ENCODE measurements at regions not wholly inside any gene's neighbourhood (a gene's known extent, or its start where the extent isn't known, plus 50 kb on each side); places are given as distances from the start of the nearest gene placed in this dataset.

GRCh38 chr21:27196651-27197050 is 229.8 kb upstream of the ADAMTS5 start:
- 2% methylated on average over 3 of the region's 3 CpGs for WGBS (ENCODE audit: insufficient coverage, low coverage, missing lambda C conversion rate)
- Histone ChIP-seq H3K79me2 (ENCODE audit: control insufficient read depth, insufficient read depth, low read length) (no peaks in the 10 kb centered on the region), H3K9me3 (replicated peaks; ENCODE audit: control insufficient read depth, insufficient read depth, low read depth, low read length) (no peaks in the 10 kb centered on the region), H2AFZ (ENCODE audit: low read depth, low read length) (no peak overlapping the region), H3K9ac (ENCODE audit: insufficient read depth in 1 of 2, low read depth in 2 of 2, low read length in 2 of 2) (no peak overlapping the region), H4K20me1 (replicated peaks; ENCODE audit: control insufficient read depth, insufficient read depth, low read length) (no peaks in the 10 kb centered on the region), H3K4me2 (ENCODE audit: insufficient read depth, low read length) (no peak overlapping the region), H3K9me1 (ENCODE audit: control insufficient read depth, insufficient read depth, low read length) (no peaks in the 10 kb centered on the region), H3K27me3 (ENCODE audit: control insufficient read depth in 2 of 2, insufficient read depth in 2 of 2, low read length in 2 of 2) (no peaks in the 10 kb centered on the region), H3K4me3 (no peak overlapping the region), H3K36me3 (ENCODE audit: control insufficient read depth, insufficient read depth, low read length) (no peaks in the 10 kb centered on the region), H3K4me1 (replicated peaks in 1 of 2; ENCODE audit: control insufficient read depth in 2 of 2, insufficient read depth in 2 of 2, low read length in 2 of 2) (no peaks in the 10 kb centered on the region), H3K27ac (ENCODE audit: extremely low read depth, low read depth, low read length) (no peak overlapping the region)
- TF ChIP-seq RBM34 (IDR thresholded peaks at IDR 0.05; ENCODE audit: borderline replicate concordance, insufficient read depth, low read length), result no peak
- TF ChIP-seq ZNF3 (CRISPR knock-in tag; IDR thresholded peaks at IDR 0.05), result no peak
- no peak for TF ChIP-seq SMAD1 (IDR thresholded peaks at IDR 0.05; ENCODE audit: low read depth, low read length, partially characterized antibody)
- no peak for TF ChIP-seq SMARCC2 (IDR thresholded peaks at IDR 0.05; ENCODE audit: low read depth)
- no peak for TF ChIP-seq MAFG (tag; conservative IDR thresholded peaks at IDR 0.05)
- no peak for TF ChIP-seq BRD9 (IDR thresholded peaks at IDR 0.05; ENCODE audit: low read depth, partially characterized antibody)
- no peak for TF ChIP-seq XRCC4 (IDR thresholded peaks at IDR 0.05; ENCODE audit: extremely low read depth, insufficient read depth, insufficient read length)
- no peak for TF ChIP-seq NONO (IDR thresholded peaks at IDR 0.05; ENCODE audit: low read depth in 2 of 2, low read length in 1 of 2)
- no peak for TF ChIP-seq ZKSCAN3 (CRISPR knock-in tag; IDR thresholded peaks at IDR 0.05)
- TF ChIP-seq, protein P1, sequence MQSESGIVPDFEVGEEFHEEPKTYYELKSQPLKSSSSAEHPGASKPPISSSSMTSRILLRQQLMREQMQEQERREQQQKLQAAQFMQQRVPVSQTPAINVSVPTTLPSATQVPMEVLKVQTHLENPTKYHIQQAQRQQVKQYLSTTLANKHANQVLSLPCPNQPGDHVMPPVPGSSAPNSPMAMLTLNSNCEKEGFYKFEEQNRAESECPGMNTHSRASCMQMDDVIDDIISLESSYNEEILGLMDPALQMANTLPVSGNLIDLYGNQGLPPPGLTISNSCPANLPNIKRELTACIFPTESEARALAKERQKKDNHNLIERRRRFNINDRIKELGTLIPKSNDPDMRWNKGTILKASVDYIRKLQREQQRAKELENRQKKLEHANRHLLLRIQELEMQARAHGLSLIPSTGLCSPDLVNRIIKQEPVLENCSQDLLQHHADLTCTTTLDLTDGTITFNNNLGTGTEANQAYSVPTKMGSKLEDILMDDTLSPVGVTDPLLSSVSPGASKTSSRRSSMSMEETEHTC (IDR thresholded peaks at IDR 0.05), result no peak
- TF ChIP-seq THRA (IDR thresholded peaks at IDR 0.05), result no peak
- no peak for TF ChIP-seq TBL1XR1 (IDR thresholded peaks at IDR 0.05; ENCODE audit: low read length in 2 of 2)
- no peak for TF ChIP-seq PML (IDR thresholded peaks at IDR 0.05; ENCODE audit: low read length)
- no peak for TF ChIP-seq SREBF1 (IDR thresholded peaks at IDR 0.05; ENCODE audit: borderline replicate concordance, low read depth, low read length)
- TF ChIP-seq THAP12 (CRISPR knock-in tag; IDR thresholded peaks at IDR 0.05), result no peak
- no peak for FAIRE-seq
- CTCF ChIA-PET (ENCODE audit: low intra/inter-chr PET ratio), result no interaction called here
- ATAC-seq, result no peak
- intact Hi-C loops (cut with micrococcal nuclease) (no loop called here), in situ Hi-C loops (cut with MboI) (no loop called here)
- DNase-seq (ENCODE audit: extremely low read depth in 1 of 4, low spot score in 3 of 4), result no peak
- BruUV-seq (replicated peaks), result no TSS peak
- POLR2A ChIA-PET, result no interaction called here
